ENCODE measurements at regions not wholly inside any gene's neighbourhood (a gene's known extent, or its start where the extent isn't known, plus 50 kb on each side); places are given as distances from the start of the nearest gene placed in this dataset.
"Not testable (repeated sequence)": the region's sequence is repeated elsewhere in the genome, so short reads cannot be mapped to it uniquely, and the experiment has no call there.

DNA sequence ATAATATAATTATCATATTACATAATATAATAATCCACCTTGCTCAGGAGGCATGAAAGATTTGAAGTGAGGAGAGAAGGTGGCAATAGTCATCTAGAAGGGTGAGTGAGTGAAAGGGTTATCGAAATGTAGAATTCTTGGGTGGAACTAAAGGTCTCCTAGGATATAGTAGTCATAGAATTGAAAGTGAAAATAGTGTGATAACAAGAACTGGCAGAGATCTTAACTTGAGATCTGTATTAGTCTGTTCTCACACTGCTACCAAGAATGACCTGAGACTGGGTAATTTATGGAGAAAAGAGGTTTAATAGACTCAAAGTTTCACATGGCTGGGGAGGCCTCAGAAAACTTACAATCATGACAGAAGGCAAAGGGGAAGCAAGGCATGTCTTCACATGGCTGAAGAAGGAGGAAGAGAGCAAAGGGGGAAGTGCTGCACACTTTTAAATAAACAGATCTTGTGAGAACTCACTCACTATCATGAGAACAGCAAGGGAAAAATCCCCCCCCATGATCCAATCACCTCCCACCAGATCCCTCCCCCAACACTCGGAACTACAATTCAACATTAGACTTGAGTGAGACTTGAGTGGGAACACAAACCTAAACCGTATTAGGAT, 351.5 kb downstream of the NR4A2 start:
- no peak overlapping the region for H3K4me3 ChIP-seq (ENCODE audit: low read depth, low read length)
- no peak for DNase-seq (ENCODE audit: low read depth)
- in situ Hi-C loops (cut with HindIII; ENCODE audit: low sequenced_read_pairs) = no loop called here
- TF ChIP-seq, protein P1, sequence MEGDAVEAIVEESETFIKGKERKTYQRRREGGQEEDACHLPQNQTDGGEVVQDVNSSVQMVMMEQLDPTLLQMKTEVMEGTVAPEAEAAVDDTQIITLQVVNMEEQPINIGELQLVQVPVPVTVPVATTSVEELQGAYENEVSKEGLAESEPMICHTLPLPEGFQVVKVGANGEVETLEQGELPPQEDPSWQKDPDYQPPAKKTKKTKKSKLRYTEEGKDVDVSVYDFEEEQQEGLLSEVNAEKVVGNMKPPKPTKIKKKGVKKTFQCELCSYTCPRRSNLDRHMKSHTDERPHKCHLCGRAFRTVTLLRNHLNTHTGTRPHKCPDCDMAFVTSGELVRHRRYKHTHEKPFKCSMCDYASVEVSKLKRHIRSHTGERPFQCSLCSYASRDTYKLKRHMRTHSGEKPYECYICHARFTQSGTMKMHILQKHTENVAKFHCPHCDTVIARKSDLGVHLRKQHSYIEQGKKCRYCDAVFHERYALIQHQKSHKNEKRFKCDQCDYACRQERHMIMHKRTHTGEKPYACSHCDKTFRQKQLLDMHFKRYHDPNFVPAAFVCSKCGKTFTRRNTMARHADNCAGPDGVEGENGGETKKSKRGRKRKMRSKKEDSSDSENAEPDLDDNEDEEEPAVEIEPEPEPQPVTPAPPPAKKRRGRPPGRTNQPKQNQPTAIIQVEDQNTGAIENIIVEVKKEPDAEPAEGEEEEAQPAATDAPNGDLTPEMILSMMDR (IDR thresholded peaks at IDR 0.05; ENCODE audit: low read depth, low read length, missing control alignments) = no peak

DNA sequence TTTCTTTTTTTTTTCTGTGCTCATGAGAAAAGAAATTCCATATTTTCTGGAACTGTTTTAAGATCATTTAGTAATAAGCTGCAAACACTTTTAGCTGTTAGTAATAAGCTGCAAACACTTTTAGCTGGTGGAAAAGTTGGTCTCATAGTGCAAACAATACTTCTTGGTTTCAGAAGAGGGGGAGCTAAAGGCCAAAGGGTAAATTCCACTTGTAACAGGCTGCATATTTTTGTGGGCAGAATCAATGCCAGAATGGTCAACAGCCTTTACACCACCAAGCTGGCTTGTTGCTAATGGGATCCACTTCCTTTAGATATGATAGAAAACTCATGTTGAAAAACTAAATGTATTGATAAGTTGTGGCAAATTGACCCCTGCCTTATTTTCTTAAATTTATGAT, 356.8 kb downstream of the NR4A2 start:
- in situ Hi-C loops (cut with HindIII; ENCODE audit: low sequenced_read_pairs) = no loop called here
- TF ChIP-seq, protein P1 (IDR thresholded peaks at IDR 0.05; ENCODE audit: low read depth, low read length, missing control alignments) = no peak
- no peak overlapping the region for H3K4me3 ChIP-seq (ENCODE audit: low read depth, low read length)
- peak; percentile 53 for DNase-seq (ENCODE audit: low read depth)

DNA sequence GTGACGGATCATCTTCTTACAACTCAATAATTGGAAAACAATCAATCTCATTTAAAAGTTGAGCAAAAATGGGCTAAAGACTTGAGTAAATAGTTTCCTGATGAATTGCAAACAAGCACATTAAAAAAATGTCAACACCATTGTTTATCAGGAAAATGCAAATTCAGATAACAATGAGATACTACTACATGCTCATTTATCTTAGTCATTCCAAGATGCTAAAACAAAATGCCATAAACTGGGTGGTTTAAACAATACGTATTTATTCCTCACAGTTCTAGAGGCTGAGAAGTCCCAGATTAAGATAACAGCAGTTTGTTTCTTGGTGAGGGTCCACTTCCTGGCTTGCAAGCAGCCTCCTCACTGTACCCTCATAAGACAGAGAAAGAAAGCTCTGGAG, 359.6 kb downstream of the NR4A2 start:
- in situ Hi-C loops (cut with HindIII; ENCODE audit: low sequenced_read_pairs) = no loop called here
- DNase-seq (ENCODE audit: low read depth) = no peak
- TF ChIP-seq, protein P1 (IDR thresholded peaks at IDR 0.05; ENCODE audit: low read depth, low read length, missing control alignments) = no peak
- no peak overlapping the region for H3K4me3 ChIP-seq (ENCODE audit: low read depth, low read length)

DNA sequence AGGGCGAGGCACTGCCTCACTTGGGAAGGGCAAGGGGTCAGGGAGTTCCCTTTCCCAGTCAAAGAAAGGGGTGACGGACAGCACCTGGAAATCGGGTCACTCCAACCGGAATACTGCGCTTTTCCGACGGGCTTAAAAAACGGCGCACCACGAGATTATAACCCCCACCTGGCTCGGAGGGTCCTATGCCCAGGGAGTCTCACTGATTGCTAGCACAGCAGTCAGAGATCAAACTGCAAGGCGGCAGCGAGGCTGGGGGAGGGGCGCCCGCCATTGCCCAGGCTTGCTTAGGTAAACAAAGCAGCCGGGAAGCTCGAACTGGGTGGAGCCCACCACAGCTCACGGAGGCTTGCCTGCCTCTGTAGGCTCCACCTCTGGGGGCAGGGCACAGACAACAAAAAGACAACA, 366.5 kb downstream of the NR4A2 start:
- in situ Hi-C loops (cut with HindIII; ENCODE audit: low sequenced_read_pairs); DNase-seq (ENCODE audit: low read depth); H3K4me3 ChIP-seq (ENCODE audit: low read depth, low read length): not testable (repeated sequence)

DNA sequence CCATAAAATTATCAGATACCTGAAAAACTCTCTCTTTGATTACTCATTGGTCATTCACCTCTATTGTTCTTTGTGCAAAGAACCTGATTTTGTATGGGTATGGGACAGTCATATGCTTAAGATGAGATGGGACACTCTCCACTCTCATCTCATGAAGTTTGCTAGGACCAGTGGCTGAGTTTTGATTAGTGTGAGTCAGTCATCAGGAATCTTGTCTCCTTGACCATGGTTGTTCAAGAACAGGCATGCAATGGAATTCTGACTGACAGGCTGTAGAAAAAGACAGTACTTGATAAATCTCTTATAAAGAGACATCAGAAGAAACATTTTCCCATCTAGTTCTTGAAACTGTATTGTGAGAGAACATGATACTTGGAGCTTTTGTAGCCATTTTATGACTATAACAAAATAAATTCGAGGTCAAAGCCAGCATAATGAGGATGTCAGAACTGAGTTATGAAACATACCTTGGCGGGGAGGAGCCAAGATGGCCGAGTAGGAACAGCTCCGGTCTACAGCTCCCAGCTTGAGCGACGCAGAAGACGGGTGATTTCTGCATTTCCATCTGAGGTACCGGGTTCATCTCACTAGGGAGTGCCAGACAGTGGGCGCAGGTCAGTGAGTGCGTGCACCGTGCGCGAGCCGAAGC, 367.0 kb downstream of the NR4A2 start:
- TF ChIP-seq, protein P1 (IDR thresholded peaks at IDR 0.05; ENCODE audit: low read depth, low read length, missing control alignments) = no peak
- no peak overlapping the region for H3K4me3 ChIP-seq (ENCODE audit: low read depth, low read length)
- in situ Hi-C loops (cut with HindIII; ENCODE audit: low sequenced_read_pairs) = no loop called here
- DNase-seq (ENCODE audit: low read depth) = no peak

DNA sequence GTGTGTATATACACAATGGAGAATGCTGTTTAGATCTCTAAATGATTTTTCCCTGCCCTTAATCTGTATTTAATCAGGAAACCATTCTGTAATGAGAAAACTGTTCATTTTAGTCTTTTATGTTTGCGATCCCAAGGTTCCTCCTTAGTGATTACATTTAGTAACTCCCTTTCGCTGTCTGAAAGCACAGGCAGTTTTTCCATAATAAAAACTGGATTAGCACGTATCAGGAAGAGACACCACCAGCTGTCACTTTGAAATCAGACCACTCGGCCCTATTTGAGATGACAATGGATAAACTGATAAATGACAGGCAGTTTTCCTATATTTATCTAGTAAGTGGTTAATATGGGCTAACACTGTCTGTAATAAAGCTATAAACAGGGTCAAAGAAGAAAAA, 370.9 kb downstream of the NR4A2 start:
- in situ Hi-C loops (cut with HindIII; ENCODE audit: low sequenced_read_pairs) = no loop called here
- no peak overlapping the region for H3K4me3 ChIP-seq (ENCODE audit: low read depth, low read length)
- TF ChIP-seq, protein P1 (IDR thresholded peaks at IDR 0.05; ENCODE audit: low read depth, low read length, missing control alignments) = no peak
- no peak for DNase-seq (ENCODE audit: low read depth)

DNA sequence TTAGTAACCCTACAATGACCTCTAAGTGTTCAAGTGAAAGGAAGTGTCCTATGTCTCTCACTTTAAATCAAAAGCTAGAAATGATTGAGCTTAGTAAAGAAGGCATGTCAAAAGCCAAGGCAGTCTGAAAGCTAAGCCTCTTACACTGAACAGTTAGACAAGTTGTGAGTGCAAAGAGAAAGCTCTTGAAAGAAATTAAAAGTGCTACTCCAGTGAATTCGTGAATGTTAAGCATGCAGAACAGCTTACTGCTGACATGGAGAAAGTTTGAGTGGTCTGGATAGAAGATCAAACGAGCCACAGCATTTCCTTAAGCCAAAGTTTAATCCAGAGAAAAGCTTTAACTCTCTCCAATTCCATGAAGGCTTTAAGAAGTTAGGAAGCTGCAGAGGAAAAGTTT, 373.7 kb downstream of the NR4A2 start:
- in situ Hi-C loops (cut with HindIII; ENCODE audit: low sequenced_read_pairs) = no loop called here
- TF ChIP-seq, protein P1 (IDR thresholded peaks at IDR 0.05; ENCODE audit: low read depth, low read length, missing control alignments) = no peak
- no peak for DNase-seq (ENCODE audit: low read depth)
- no peak overlapping the region for H3K4me3 ChIP-seq (ENCODE audit: low read depth, low read length)

Data from astrocyte of the cerebellum (primary cell).